Peyer's patch (tissue), 4 donors: ENCODE measurements at regions not wholly inside any gene's neighbourhood (a gene's known extent, or its start where the extent isn't known, plus 50 kb on each side); places are given as distances from the start of the nearest gene placed in this dataset.

Experiments used
- DNase-seq, 3 donors: peaks; one replicate each; pipeline ENCODE4 v3.0.0-alpha.2; 2017 to 2019
- H3K27ac ChIP-seq, 4 donors: fragments of 200-600 bp; sonication (generic); one replicate each; pipeline ENCODE4 v1.5.1; 2016 to 2019
- H3K27me3 ChIP-seq, 2 donors: fragments of 200-600 bp; sonication (generic); one replicate each; pipeline ENCODE4 v1.5.1; 2019
- H3K36me3 ChIP-seq, 3 donors: fragments of 200-600 bp; sonication (generic); one replicate each; pipeline ENCODE4 v1.5.1; 2016 to 2019
- H3K4me1 ChIP-seq, 4 donors: fragments of 200-600 bp; sonication (generic); one replicate each; pipeline ENCODE4 v1.5.1; 2016 to 2019
- H3K4me3 ChIP-seq, 4 donors: fragments of 200-600 bp; sonication (generic); 1 replicate in 3 of 4; 2 replicates in 1 of 4; pipeline ENCODE4 v1.5.1; 2016 to 2019; ENCODE audit warnings: mild to moderate bottlenecking in 1 of 4
- H3K9me3 ChIP-seq, 4 donors: fragments of 200-600 bp; sonication (generic); one replicate each; pipeline ENCODE4 v1.5.1; 2016 to 2019; ENCODE audit warnings: mild to moderate bottlenecking in 1 of 4
- CTCF ChIP-seq, 6 experiments: fragments of 450-650 bp in 4 of 6; fragments of 200-600 bp in 2 of 6; sonication (generic) in 1 of 6; IDR thresholded peaks; one replicate each; pipeline ENCODE4 v1.5.1; 2017 to 2019; ENCODE audit warnings: antibody characterized with exemption in 6 of 6, mild to moderate bottlenecking in 3 of 6, moderate library complexity in 1 of 6
- POLR2A ChIP-seq, 2 donors: fragments of 450-650 bp; IDR thresholded peaks; one replicate each; pipeline ENCODE4 v1.5.1; 2017; ENCODE audit warnings: antibody characterized with exemption in 2 of 2, mild to moderate bottlenecking in 2 of 2, moderate library complexity in 2 of 2

GRCh38 chr13:71382285-71382684, 484.7 kb downstream of the DACH1 start:
- no peak for DNase-seq

GRCh38 chr13:71380191-71380590, 486.8 kb downstream of the DACH1 start:
- H3K4me1 ChIP-seq = no peaks in the 10 kb centered on the region
- H3K9me3 ChIP-seq = no peaks in the 10 kb centered on the region
- no peaks in the 10 kb centered on the region for H3K36me3 ChIP-seq
- no peak overlapping the region for H3K4me3 ChIP-seq
- DNase-seq = no peak
- no peaks in the 10 kb centered on the region for H3K27me3 ChIP-seq
- no peak for TF ChIP-seq POLR2A (IDR thresholded peaks at IDR 0.05)
- no peak for TF ChIP-seq CTCF (IDR thresholded peaks at IDR 0.05)
- no peak overlapping the region for H3K27ac ChIP-seq

More at GRCh38 chr13:71382285-71382684, 484.7 kb downstream of the DACH1 start:
- Histone ChIP-seq H3K36me3 (no peaks in the 10 kb centered on the region), H3K4me3 (no peak overlapping the region), H3K9me3 (no peaks in the 10 kb centered on the region), H3K27ac (no peak overlapping the region), H3K4me1 (no peaks in the 10 kb centered on the region), H3K27me3 (no peaks in the 10 kb centered on the region)
- TF ChIP-seq CTCF (IDR thresholded peaks at IDR 0.05) = no peak
- no peak for TF ChIP-seq POLR2A (IDR thresholded peaks at IDR 0.05)

GRCh38 chr13:71378961-71379905, 487.8 kb downstream of the DACH1 start:
- Histone ChIP-seq H3K36me3 (no peaks in the 10 kb centered on the region), H3K4me3 (peak overlapping the region in 3 of 4 donors; percentile 5 to 47 (median 39)), H3K27me3 (no peaks in the 10 kb centered on the region), H3K4me1 (no peaks in the 10 kb centered on the region), H3K27ac (peak overlapping the region in 3 of 4 donors; percentile 26 to 55 (median 49)), H3K9me3 (no peaks in the 10 kb centered on the region)
- TF ChIP-seq POLR2A (IDR thresholded peaks at IDR 0.05) (no peak), CTCF (IDR thresholded peaks at IDR 0.05) (no peak)
- no peak for DNase-seq

- no peak for DNase-seq
- TF ChIP-seq CTCF (IDR thresholded peaks at IDR 0.05) (no peak), POLR2A (IDR thresholded peaks at IDR 0.05) (no peak)
- no peaks in the 10 kb centered on the region for H3K36me3 ChIP-seq
- no peaks in the 10 kb centered on the region for H3K4me1 ChIP-seq
- no peaks in the 10 kb centered on the region for H3K27me3 ChIP-seq
- no peak overlapping the region for H3K27ac ChIP-seq
- H3K4me3 ChIP-seq = no peak overlapping the region
- H3K9me3 ChIP-seq = no peaks in the 10 kb centered on the region
Measured at GRCh38 chr13:71374471-71375049, 492.4 kb downstream of the DACH1 start.

- DNase-seq = no peak
- no peak overlapping the region for H3K4me3 ChIP-seq
- H3K27me3 ChIP-seq = no peaks in the 10 kb centered on the region
Measured at GRCh38 chr13:71368336-71368735, 498.7 kb downstream of the DACH1 start.

More at GRCh38 chr13:71368336-71368735, 498.7 kb downstream of the DACH1 start:
- no peaks in the 10 kb centered on the region for H3K4me1 ChIP-seq
- H3K9me3 ChIP-seq = no peaks in the 10 kb centered on the region
- H3K27ac ChIP-seq = no peak overlapping the region
- H3K36me3 ChIP-seq = no peaks in the 10 kb centered on the region
- TF ChIP-seq CTCF (IDR thresholded peaks at IDR 0.05) (no peak), POLR2A (IDR thresholded peaks at IDR 0.05) (no peak)
